HG02970 (cell line): ENCODE measurements at regions not wholly inside any gene's neighbourhood (a gene's known extent, or its start where the extent isn't known, plus 50 kb on each side); places are given as distances from the start of the nearest gene placed in this dataset.
"Not testable (repeated sequence)": the region's sequence is repeated elsewhere in the genome, so short reads cannot be mapped to it uniquely, and the experiment has no call there.

Source experiments
- ATAC-seq: cut with Tn5 transposase; IDR thresholded peaks from one replicate; pipeline ENCODE4 v1.9.1; 2021; ENCODE audit warnings: mild to moderate bottlenecking, moderate library complexity, moderate number of reproducible peaks; ENCODE audit not compliant: unreplicated experiment, low FRiP score

GRCh38 chr9:100639854-100640253, 62.0 kb downstream of the CAVIN4 start:
- ATAC-seq, result no peak

GRCh38 chr9:100640447-100641050, 62.7 kb downstream of the CAVIN4 start:
- ATAC-seq, result no peak

- ATAC-seq, result no peak
These were observed 63.3 kb downstream of the CAVIN4 start for GRCh38 chr9:100641166-100641565.

GRCh38 chr9:100652850-100653249, 75.0 kb downstream of the CAVIN4 start:
- no peak for ATAC-seq

- ATAC-seq, result no peak
These were observed 75.9 kb downstream of the CAVIN4 start for GRCh38 chr9:100653643-100654334.

GRCh38 chr9:100656851-100657250, 79.0 kb downstream of the CAVIN4 start:
- not testable (repeated sequence) for ATAC-seq

- no peak for ATAC-seq
These were observed 83.8 kb downstream of the CAVIN4 start for GRCh38 chr9:100661668-100662067.

- no peak for ATAC-seq
These were observed 84.2 kb downstream of the CAVIN4 start for GRCh38 chr9:100662122-100662521.

GRCh38 chr9:100667448-100667847, 89.6 kb downstream of the CAVIN4 start:
- no peak for ATAC-seq

GRCh38 chr9:100668024-100668423, 90.1 kb downstream of the CAVIN4 start:
- ATAC-seq, result no peak

GRCh38 chr9:100669968-100670367, 92.1 kb downstream of the CAVIN4 start:
- no peak for ATAC-seq

GRCh38 chr9:100670719-100671118, 92.8 kb downstream of the CAVIN4 start:
- no peak for ATAC-seq

- ATAC-seq, result no peak
These were observed 94.0 kb downstream of the CAVIN4 start for GRCh38 chr9:100671898-100672297.

GRCh38 chr9:100673249-100673648, 95.4 kb downstream of the CAVIN4 start:
- ATAC-seq, result no peak

- ATAC-seq, result no peak
These were observed 96.7 kb downstream of the CAVIN4 start for GRCh38 chr9:100674419-100675122.

- ATAC-seq, result no peak
These were observed 102.0 kb downstream of the CAVIN4 start for GRCh38 chr9:100679834-100680233.

GRCh38 chr9:100686420-100686819, 108.5 kb downstream of the CAVIN4 start:
- no peak for ATAC-seq

- ATAC-seq, result no peak
These were observed 111.8 kb downstream of the CAVIN4 start for GRCh38 chr9:100689635-100690034.

- no peak for ATAC-seq
These were observed 112.6 kb downstream of the CAVIN4 start for GRCh38 chr9:100690438-100690837.

GRCh38 chr9:100697339-100697738, 119.5 kb downstream of the CAVIN4 start:
- ATAC-seq, result no peak

- ATAC-seq, result no peak
These were observed 121.1 kb downstream of the CAVIN4 start for GRCh38 chr9:100698945-100699344.

- no peak for ATAC-seq
These were observed 121.8 kb downstream of the CAVIN4 start for GRCh38 chr9:100699668-100700067.
